ENCODE measurements at regions not wholly inside any gene's neighbourhood (a gene's known extent, or its start where the extent isn't known, plus 50 kb on each side); places are given as distances from the start of the nearest gene placed in this dataset.

DNA sequence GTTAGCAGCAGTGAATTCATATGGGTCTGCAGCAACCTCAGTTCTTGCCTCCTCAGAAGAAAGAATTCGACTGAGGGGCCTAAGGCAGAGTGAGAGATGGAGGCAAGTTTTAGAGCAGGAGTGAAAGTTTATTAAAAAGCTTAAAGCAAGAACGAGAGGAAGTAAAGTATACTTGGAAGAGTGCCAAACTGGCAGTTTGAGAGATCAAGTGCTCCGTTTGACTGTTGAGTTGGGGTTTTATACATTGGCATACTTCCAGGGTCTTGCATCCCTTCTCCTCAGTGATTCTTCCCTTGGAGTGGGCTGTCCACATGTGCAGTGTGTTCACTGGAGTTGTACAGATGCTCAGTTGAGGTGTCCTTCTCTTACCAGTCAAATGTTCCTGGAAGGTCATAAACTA is 203.6 kb downstream of the SPATA31D1 start:
- TF ChIP-seq, protein P1, sequence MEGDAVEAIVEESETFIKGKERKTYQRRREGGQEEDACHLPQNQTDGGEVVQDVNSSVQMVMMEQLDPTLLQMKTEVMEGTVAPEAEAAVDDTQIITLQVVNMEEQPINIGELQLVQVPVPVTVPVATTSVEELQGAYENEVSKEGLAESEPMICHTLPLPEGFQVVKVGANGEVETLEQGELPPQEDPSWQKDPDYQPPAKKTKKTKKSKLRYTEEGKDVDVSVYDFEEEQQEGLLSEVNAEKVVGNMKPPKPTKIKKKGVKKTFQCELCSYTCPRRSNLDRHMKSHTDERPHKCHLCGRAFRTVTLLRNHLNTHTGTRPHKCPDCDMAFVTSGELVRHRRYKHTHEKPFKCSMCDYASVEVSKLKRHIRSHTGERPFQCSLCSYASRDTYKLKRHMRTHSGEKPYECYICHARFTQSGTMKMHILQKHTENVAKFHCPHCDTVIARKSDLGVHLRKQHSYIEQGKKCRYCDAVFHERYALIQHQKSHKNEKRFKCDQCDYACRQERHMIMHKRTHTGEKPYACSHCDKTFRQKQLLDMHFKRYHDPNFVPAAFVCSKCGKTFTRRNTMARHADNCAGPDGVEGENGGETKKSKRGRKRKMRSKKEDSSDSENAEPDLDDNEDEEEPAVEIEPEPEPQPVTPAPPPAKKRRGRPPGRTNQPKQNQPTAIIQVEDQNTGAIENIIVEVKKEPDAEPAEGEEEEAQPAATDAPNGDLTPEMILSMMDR (conservative IDR thresholded peaks at IDR 0.05; ENCODE audit: low read depth, low read length), result no peak
- TF ChIP-seq EZH2 (IDR thresholded peaks at IDR 0.05; ENCODE audit: low read length, unreplicated experiment), result no peak

Measured in PC-3 (cell line).